B cell (primary cell): ENCODE measurements at regions not wholly inside any gene's neighbourhood (a gene's known extent, or its start where the extent isn't known, plus 50 kb on each side); places are given as distances from the start of the nearest gene placed in this dataset.

ENCODE experiments used
- ATAC-seq: fragments of 200-7000 bp; cut with Tn5 transposase; one replicate; pipeline ENCODE4 v1.10.0; 2021; ENCODE audit warnings: low read depth, mild to moderate bottlenecking, moderate number of reproducible peaks, moderate library complexity
- CTCF ChIA-PET: fragments of 350-600 bp; sonication (Branson Sonifier 250); formaldehyde crosslinking; loops from one replicate; lab custom pipeline; 2021; ENCODE audit warnings: antibody characterized with exemption, inconsistent platforms; lab: Charles Lee
- POLR2A ChIA-PET: fragments of 350-600 bp; sonication (Branson Sonifier 250); formaldehyde crosslinking; loops from one replicate; lab custom pipeline; 2021; ENCODE audit warnings: antibody characterized with exemption; lab: Charles Lee
- DNase-seq: peaks from one replicate; pipeline ENCODE4 v3.0.0; 2013
- H2AFZ ChIP-seq: 2 replicates; pipeline ENCODE4 v1.6.1; 2012; ENCODE audit warnings: mild to moderate bottlenecking, low read depth, low read length; ENCODE audit not compliant: insufficient read depth, poor library complexity, severe bottlenecking
- H3K27ac ChIP-seq, 2 donors: 1 replicate in 1 of 2; 2 replicates in 1 of 2; pipeline ENCODE4 v1.5.1; 2012 to 2013; ENCODE audit warnings: low read length in 2 of 2, mild to moderate bottlenecking in 2 of 2, moderate library complexity in 1 of 2
- H3K27me3 ChIP-seq, 4 experiments: fragments of 200-600 bp in 1 of 4; sonication (generic) in 1 of 4; replicated peaks in 1 of 4; 1 replicate in 2 of 4; 2 replicates in 2 of 4; pipeline versions ENCODE4 v1.6.1 to v1.7.0; 2013 to 2016; ENCODE audit warnings: low read length in 3 of 4, mild to moderate bottlenecking in 2 of 4, mixed read lengths in 1 of 4, moderate library complexity in 1 of 4; ENCODE audit not compliant: insufficient read depth in 4 of 4, control insufficient read depth in 3 of 4; ENCODE audit errors: control extremely low read depth in 1 of 4
- H3K36me3 ChIP-seq, 2 experiments: replicated peaks in 1 of 2; 1 replicate in 1 of 2; 2 replicates in 1 of 2; pipeline versions ENCODE4 v1.6.1 to v1.7.1; 2013; ENCODE audit warnings: low read length in 1 of 2; ENCODE audit not compliant: insufficient read depth in 2 of 2, control insufficient read depth in 1 of 2; ENCODE audit errors: control extremely low read depth in 1 of 2, extremely low read depth in 1 of 2
- H3K4me1 ChIP-seq, 2 donors: fragments of 200-600 bp in 1 of 2; sonication (generic) in 1 of 2; 1 replicate in 1 of 2; 2 replicates in 1 of 2; pipeline versions ENCODE4 v1.5.1 to v1.6.1; 2013 to 2017; ENCODE audit warnings: low read length in 2 of 2; ENCODE audit not compliant: control insufficient read depth in 2 of 2, insufficient read depth in 2 of 2
- H3K4me2 ChIP-seq: replicated peaks from 2 replicates; pipeline ENCODE3; 2012; ENCODE audit warnings: mild to moderate bottlenecking, low read depth, low read length; ENCODE audit not compliant: poor library complexity, severe bottlenecking
- H3K4me3 ChIP-seq, 5 experiments: fragments of 200-600 bp in 1 of 5; sonication (generic) in 1 of 5; 1 replicate in 3 of 5; 2 replicates in 2 of 5; pipeline versions ENCODE4 v1.5.1 to v1.7.0; 2011 to 2016; ENCODE audit warnings: low read length in 4 of 5, mild to moderate bottlenecking in 4 of 5, low read depth in 2 of 5, control low read depth in 1 of 5, moderate library complexity in 1 of 5; ENCODE audit not compliant: insufficient read depth in 1 of 5; ENCODE audit errors: control extremely low read depth in 1 of 5, extremely low read depth in 1 of 5
- H3K79me2 ChIP-seq: fragments of 200-600 bp; sonication (generic); one replicate; pipeline ENCODE4 v1.6.0; 2016; ENCODE audit warnings: low read length; ENCODE audit not compliant: control insufficient read depth, insufficient read depth
- H3K9ac ChIP-seq: fragments of 200-600 bp; sonication (generic); 2 replicates; pipeline ENCODE4 v1.6.1; 2017; ENCODE audit warnings: mild to moderate bottlenecking, low read length, moderate library complexity
- H3K9me3 ChIP-seq, 3 donors: one replicate each; pipeline versions ENCODE4 v1.6.1 to v1.7.1; 2013; ENCODE audit warnings: low read length in 2 of 3; ENCODE audit not compliant: control insufficient read depth in 2 of 3, insufficient read depth in 1 of 3; ENCODE audit errors: control extremely low read depth in 1 of 3
- H4K20me1 ChIP-seq: 2 replicates; pipeline ENCODE4 v1.6.0; 2012; ENCODE audit warnings: mild to moderate bottlenecking, low read length; ENCODE audit not compliant: insufficient read depth, control insufficient read depth, poor library complexity, severe bottlenecking
- H3K27ac Mint-ChIP-seq: one replicate; pipeline ENCODE4 v1.8.0; 2021; ENCODE audit warnings: mixed read lengths
- H3K27me3 Mint-ChIP-seq: one replicate; pipeline ENCODE4 v1.8.0; 2021; ENCODE audit warnings: mixed read lengths
- H3K4me1 Mint-ChIP-seq: one replicate; pipeline ENCODE4 v1.8.0; 2021; ENCODE audit warnings: mixed read lengths
- H3K4me3 Mint-ChIP-seq: one replicate; pipeline ENCODE4 v1.8.0; 2021; ENCODE audit warnings: mixed read lengths
- H3K9me3 Mint-ChIP-seq: one replicate; pipeline ENCODE4 v1.8.0; 2022; ENCODE audit warnings: mixed read lengths; ENCODE audit not compliant: insufficient read depth
- EZH2 ChIP-seq: IDR thresholded peaks from 2 replicates; pipeline ENCODE4 v1.6.1; 2012; ENCODE audit warnings: borderline replicate concordance, low read depth, mild to moderate bottlenecking, moderate library complexity, low read length; ENCODE audit not compliant: insufficient read depth, poor library complexity, severe bottlenecking
- WGBS: methylation state at CpG from one replicate; pipeline ENCODE4 v1.1.5; 2013; ENCODE audit warnings: missing lambda C conversion rate; ENCODE audit not compliant: insufficient coverage; 5-methylcytosine and 5-hydroxymethylcytosine counted together
- intact Hi-C: fragments of 100-400 bp; cut with micrococcal nuclease; formaldehyde crosslinking; loops from one replicate; pipeline ENCODE4 v1.10.0; 2022
- TF ChIP-seq, protein P1 (sequence below): fragments of 200-600 bp; IDR thresholded peaks from one replicate; pipeline ENCODE4 v1.8.0; 2022; ENCODE audit warnings: antibody characterized with exemption, mild to moderate bottlenecking

DNA sequence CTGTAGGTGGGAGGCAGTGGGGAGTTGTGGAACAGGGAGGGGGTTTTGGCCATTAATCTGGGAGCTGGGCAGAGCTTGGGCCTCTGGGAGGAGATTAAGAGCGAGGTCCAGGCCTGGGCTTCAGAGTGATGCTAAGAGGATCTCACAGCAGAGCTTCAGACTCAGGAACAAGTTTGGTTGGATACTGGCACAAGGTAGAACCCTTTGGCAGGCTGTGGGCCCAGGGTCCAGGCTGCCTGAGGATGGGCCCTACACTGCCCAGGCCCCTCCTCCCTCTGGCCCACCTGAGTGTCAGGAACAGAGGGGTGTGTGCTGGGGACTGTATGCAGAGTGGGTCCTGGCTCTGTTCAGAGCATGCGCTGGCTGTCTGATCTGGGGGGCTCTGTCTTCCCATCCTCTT is 334.9 kb downstream of the CYP26B1 start:
- Histone ChIP-seq H2AFZ (no peak overlapping the region), H3K27ac (no peak overlapping the region), H3K9ac (no peak overlapping the region), H3K4me1 (no peaks in the 10 kb centered on the region), H3K27me3 (peaks cover 0 to 4% (median 1%) of the 10 kb centered on the region in 4 experiments), H3K9me3 (peaks cover 0 to 8% (median 0%) of the 10 kb centered on the region in 3 donors), H3K79me2 (no peaks in the 10 kb centered on the region), H3K4me3 (no peak overlapping the region), H3K36me3 (no peaks in the 10 kb centered on the region), H4K20me1 (no peaks in the 10 kb centered on the region), H3K4me2 (no peak overlapping the region)
- Mint-ChIP-seq H3K27ac (no peak overlapping the region), H3K4me1 (no peaks in the 10 kb centered on the region), H3K9me3 (no peaks in the 10 kb centered on the region), H3K4me3 (no peak overlapping the region), H3K27me3 (no peaks in the 10 kb centered on the region)
- ChIA-PET POLR2A (no interaction called here), CTCF (no interaction called here)
- WGBS = 91% methylated on average over 2 of the region's 2 CpGs
- TF ChIP-seq, protein P1, sequence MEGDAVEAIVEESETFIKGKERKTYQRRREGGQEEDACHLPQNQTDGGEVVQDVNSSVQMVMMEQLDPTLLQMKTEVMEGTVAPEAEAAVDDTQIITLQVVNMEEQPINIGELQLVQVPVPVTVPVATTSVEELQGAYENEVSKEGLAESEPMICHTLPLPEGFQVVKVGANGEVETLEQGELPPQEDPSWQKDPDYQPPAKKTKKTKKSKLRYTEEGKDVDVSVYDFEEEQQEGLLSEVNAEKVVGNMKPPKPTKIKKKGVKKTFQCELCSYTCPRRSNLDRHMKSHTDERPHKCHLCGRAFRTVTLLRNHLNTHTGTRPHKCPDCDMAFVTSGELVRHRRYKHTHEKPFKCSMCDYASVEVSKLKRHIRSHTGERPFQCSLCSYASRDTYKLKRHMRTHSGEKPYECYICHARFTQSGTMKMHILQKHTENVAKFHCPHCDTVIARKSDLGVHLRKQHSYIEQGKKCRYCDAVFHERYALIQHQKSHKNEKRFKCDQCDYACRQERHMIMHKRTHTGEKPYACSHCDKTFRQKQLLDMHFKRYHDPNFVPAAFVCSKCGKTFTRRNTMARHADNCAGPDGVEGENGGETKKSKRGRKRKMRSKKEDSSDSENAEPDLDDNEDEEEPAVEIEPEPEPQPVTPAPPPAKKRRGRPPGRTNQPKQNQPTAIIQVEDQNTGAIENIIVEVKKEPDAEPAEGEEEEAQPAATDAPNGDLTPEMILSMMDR = no peak
- TF ChIP-seq EZH2 = no peak
- intact Hi-C loops = no loop called here
- DNase-seq (no peak), ATAC-seq (no peak)

GRCh38 chr2:71811726-71812125 is 335.9 kb downstream of the CYP26B1 start:
- Histone ChIP-seq H3K9ac (no peak overlapping the region), H4K20me1 (no peaks in the 10 kb centered on the region), H3K9me3 (peaks cover 0 to 9% (median 0%) of the 10 kb centered on the region in 3 donors), H2AFZ (no peak overlapping the region), H3K36me3 (no peaks in the 10 kb centered on the region), H3K27ac (no peak overlapping the region), H3K27me3 (peaks cover 0 to 4% (median 1%) of the 10 kb centered on the region in 4 experiments), H3K4me1 (no peaks in the 10 kb centered on the region), H3K79me2 (no peaks in the 10 kb centered on the region), H3K4me2 (no peak overlapping the region), H3K4me3 (no peak overlapping the region)
- Mint-ChIP-seq H3K4me1 (no peaks in the 10 kb centered on the region), H3K27ac (no peak overlapping the region), H3K27me3 (no peaks in the 10 kb centered on the region), H3K9me3 (no peaks in the 10 kb centered on the region), H3K4me3 (no peak overlapping the region)
- ATAC-seq (no peak), DNase-seq (no peak)
- ChIA-PET POLR2A (no interaction called here), CTCF (no interaction called here)
- TF ChIP-seq EZH2 = no peak
- TF ChIP-seq, protein P1 = no peak
- intact Hi-C loops = no loop called here
- WGBS = 86% methylated on average over 4 of the region's 4 CpGs
